GM12872 (cell line): ENCODE measurements at regions not wholly inside any gene's neighbourhood (a gene's known extent, or its start where the extent isn't known, plus 50 kb on each side); places are given as distances from the start of the nearest gene placed in this dataset.

Experiments used
- TF ChIP-seq, protein P1 (sequence below): IDR thresholded peaks from 3 replicates; pipeline ENCODE4 v1.5.1; 2011; ENCODE audit warnings: low read depth, mild to moderate bottlenecking, low read length, moderate library complexity; ENCODE audit not compliant: insufficient read depth

DNA sequence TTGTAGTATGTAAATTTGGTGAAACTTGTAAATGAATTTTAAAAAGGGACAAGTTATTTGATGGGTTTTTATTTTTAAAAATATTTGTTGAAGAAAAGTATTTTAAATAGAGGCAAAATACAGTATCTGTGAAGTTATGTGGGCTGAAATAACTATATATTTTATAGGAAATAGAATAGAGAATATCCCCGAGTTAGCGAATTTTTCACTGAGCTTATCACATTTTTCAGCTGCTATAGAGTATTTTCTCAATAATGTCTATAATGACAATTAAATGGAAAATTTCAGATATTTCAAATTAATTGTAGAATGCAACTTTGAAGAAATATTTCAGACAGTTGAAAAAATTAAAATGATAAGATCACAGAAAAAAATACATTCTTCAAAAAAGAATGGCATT, 166.4 kb upstream of the TP63 start:
- TF ChIP-seq, protein P1, sequence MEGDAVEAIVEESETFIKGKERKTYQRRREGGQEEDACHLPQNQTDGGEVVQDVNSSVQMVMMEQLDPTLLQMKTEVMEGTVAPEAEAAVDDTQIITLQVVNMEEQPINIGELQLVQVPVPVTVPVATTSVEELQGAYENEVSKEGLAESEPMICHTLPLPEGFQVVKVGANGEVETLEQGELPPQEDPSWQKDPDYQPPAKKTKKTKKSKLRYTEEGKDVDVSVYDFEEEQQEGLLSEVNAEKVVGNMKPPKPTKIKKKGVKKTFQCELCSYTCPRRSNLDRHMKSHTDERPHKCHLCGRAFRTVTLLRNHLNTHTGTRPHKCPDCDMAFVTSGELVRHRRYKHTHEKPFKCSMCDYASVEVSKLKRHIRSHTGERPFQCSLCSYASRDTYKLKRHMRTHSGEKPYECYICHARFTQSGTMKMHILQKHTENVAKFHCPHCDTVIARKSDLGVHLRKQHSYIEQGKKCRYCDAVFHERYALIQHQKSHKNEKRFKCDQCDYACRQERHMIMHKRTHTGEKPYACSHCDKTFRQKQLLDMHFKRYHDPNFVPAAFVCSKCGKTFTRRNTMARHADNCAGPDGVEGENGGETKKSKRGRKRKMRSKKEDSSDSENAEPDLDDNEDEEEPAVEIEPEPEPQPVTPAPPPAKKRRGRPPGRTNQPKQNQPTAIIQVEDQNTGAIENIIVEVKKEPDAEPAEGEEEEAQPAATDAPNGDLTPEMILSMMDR = no peak

GRCh38 chr3:189466004-189466403, 165.2 kb upstream of the TP63 start:
- TF ChIP-seq, protein P1 = no peak

GRCh38 chr3:189467451-189467850, 163.7 kb upstream of the TP63 start:
- TF ChIP-seq, protein P1 = no peak

GRCh38 chr3:189474944-189475343, 156.2 kb upstream of the TP63 start:
- TF ChIP-seq, protein P1 = no peak

GRCh38 chr3:189477614-189478013, 153.6 kb upstream of the TP63 start:
- TF ChIP-seq, protein P1 = no peak

DNA sequence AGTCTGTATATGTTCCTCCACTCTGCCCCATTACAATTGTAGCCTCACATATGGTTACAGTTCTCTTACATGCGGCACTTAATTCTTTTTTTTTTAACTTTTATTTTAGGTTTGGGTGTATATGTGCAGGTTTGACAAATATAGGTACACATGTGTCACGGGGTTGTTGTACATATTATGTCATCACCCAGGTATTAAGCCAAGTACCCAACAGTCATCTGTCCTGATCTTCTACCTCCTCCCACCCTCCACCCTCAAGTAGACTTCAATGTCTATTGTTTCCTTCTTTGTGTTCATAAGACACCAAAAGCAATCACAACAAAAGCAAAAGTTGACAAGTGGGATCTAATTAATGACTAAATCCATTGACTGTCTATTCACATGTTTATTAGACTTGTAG, 144.6 kb upstream of the TP63 start:
- TF ChIP-seq, protein P1 = no peak

DNA sequence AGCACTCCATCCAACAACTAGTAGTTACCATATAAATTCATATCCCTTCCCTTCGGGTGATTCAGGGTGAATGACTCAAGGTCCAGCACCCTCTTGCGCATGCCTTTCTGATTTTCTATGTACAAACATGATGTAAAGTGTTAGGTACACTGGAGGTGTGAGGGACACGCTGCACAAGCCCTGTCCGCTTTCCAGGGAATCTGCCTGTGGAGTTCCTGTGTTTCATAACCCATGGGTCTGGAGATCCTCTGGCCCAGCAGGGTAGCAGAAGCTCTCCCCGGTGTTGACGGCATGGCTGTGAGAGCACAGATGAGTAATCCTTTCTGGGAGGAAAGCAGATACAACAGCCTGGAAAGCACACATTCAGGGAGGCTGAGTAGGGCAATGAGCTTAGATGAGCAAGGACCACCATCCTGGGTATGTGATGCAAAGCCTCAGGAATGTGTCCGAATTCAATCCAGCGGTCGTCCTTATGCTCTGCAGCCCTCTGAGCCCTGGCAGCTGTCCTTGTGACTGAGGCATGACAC, 142.9 kb upstream of the TP63 start:
- TF ChIP-seq, protein P1 = no peak
